Lower leg skin (tissue), 3 donors: ENCODE measurements at regions not wholly inside any gene's neighbourhood (a gene's known extent, or its start where the extent isn't known, plus 50 kb on each side); places are given as distances from the start of the nearest gene placed in this dataset.

Experiments used
- POLR2A ChIP-seq, 2 donors: fragments of 450-650 bp; IDR thresholded peaks; one replicate each; pipeline ENCODE4 v1.6.1; 2016 to 2017; ENCODE audit warnings: antibody characterized with exemption in 2 of 2, mild to moderate bottlenecking in 1 of 2, moderate library complexity in 1 of 2
- TF ChIP-seq, protein P1 (sequence below), 3 donors: fragments of 450-650 bp; IDR thresholded peaks; one replicate each; pipeline ENCODE4 v1.5.1; 2016; ENCODE audit warnings: antibody characterized with exemption in 3 of 3, mild to moderate bottlenecking in 3 of 3, moderate library complexity in 2 of 3

DNA sequence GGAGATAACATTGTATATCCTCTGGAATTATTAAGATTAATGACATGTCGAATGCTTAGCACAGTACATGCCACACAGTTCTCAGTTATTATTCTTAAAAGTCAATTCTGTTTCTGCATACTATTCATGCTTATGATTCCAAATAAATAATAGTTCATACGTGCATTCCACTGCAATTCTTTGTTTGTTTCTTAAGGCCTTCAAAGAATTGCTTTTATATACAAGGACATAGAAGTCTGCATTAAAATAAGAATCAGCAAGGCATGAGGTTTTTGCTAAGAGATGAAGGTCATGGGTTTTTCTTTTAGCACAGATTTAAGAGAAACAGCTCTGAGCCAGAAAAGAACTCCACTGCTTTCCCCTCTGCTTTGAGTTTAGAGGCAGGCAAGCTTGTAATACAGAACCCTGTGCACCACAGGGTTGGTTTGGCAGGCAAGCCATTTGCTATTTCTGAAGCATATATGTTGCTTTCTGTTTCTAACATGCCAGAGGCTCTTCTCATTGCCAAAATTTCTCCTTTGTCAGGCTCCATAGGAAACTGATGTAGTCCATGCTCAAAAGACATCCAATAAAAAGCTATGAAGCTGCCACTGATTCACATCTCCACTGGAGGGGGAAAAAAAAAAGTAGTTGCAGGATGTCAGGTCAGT is 420.6 kb upstream of the TYRP1 start:
- TF ChIP-seq POLR2A (IDR thresholded peaks at IDR 0.05), result no peak
- TF ChIP-seq, protein P1, sequence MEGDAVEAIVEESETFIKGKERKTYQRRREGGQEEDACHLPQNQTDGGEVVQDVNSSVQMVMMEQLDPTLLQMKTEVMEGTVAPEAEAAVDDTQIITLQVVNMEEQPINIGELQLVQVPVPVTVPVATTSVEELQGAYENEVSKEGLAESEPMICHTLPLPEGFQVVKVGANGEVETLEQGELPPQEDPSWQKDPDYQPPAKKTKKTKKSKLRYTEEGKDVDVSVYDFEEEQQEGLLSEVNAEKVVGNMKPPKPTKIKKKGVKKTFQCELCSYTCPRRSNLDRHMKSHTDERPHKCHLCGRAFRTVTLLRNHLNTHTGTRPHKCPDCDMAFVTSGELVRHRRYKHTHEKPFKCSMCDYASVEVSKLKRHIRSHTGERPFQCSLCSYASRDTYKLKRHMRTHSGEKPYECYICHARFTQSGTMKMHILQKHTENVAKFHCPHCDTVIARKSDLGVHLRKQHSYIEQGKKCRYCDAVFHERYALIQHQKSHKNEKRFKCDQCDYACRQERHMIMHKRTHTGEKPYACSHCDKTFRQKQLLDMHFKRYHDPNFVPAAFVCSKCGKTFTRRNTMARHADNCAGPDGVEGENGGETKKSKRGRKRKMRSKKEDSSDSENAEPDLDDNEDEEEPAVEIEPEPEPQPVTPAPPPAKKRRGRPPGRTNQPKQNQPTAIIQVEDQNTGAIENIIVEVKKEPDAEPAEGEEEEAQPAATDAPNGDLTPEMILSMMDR (IDR thresholded peaks at IDR 0.05), result no peak
